ENCODE measurements at regions not wholly inside any gene's neighbourhood (a gene's known extent, or its start where the extent isn't known, plus 50 kb on each side); places are given as distances from the start of the nearest gene placed in this dataset.

DNA sequence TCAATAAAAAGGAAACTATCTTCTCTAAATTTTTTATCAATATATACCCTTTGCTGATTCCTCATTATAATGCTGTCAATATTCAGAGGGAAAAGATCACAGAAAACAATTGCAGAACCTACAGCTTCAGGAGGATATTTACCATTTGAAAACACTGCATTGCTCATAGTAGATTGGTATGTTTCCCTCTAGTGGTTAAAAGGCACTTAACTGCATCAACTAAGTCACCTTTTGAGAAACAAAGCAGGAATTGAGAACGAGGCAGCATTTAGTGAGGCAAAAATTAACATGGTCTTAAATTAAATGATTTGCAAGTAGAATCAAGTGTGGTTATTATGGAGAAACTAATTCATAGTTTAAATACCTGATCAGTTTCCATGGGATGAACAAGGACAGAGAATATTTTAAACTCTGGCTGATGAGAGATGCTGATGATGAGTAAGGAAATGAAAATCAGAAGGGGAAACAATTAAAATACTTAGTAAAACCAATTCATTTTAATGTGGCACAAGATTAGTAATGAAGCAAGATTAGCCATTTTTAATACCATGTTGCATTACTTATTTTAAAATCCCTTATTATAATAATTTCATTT lies 642.1 kb downstream of the EPHA7 start:
- Histone ChIP-seq H3K9ac (ENCODE audit: control insufficient read depth, insufficient read depth, low read length) (no peak overlapping the region), H3K27me3 (replicated peaks in 1 of 2; ENCODE audit: control insufficient read depth in 2 of 2, insufficient read depth in 2 of 2, low read length in 1 of 2) (no peaks in the 10 kb centered on the region), H4K20me1 (ENCODE audit: control insufficient read depth, insufficient read depth) (no peaks in the 10 kb centered on the region), H3K9me3 (replicated peaks; ENCODE audit: control insufficient read depth, insufficient read depth, low read length) (no peaks in the 10 kb centered on the region), H2AFZ (ENCODE audit: control insufficient read depth, low read depth, low read length) (no peak overlapping the region), H3K79me2 (ENCODE audit: control insufficient read depth, insufficient read depth, low read length) (no peaks in the 10 kb centered on the region), H3K27ac (ENCODE audit: control insufficient read depth, insufficient read depth) (no peak overlapping the region), H3K4me2 (ENCODE audit: control insufficient read depth, insufficient read depth) (no peak overlapping the region), H3K4me1 (ENCODE audit: control insufficient read depth, insufficient read depth, low read length) (no peaks in the 10 kb centered on the region), H3K36me3 (ENCODE audit: control insufficient read depth in 2 of 2, insufficient read depth in 2 of 2, low read length in 1 of 2) (no peaks in the 10 kb centered on the region), H3K4me3 (no peak overlapping the region)
- BruUV-seq (replicated peaks) = no TSS peak
- SMC1A ChIA-PET (ENCODE audit: uncharacterized antibody, unreplicated experiment) = interaction anchor here (1.4 kb wide), 1 partner anchor 652 kb away, joined by 4 read pairs; no protein-coding TSS in a partner anchor
- intact Hi-C loops (cut with micrococcal nuclease; ENCODE audit: unreplicated experiment) = loop anchor here (2.0 to 5.0 kb wide), 2 partner anchors 1696 to 1835 kb away; no protein-coding TSS in a partner anchor
- in situ Hi-C loops (cut with MboI) = no loop called here
- TF ChIP-seq ZBED1 (IDR thresholded peaks at IDR 0.05; ENCODE audit: borderline replicate concordance) (no peak), RAD21 (IDR thresholded peaks at IDR 0.05; ENCODE audit: insufficient read depth, low read depth, low read length) (peak; percentile 63), SMC3 (IDR thresholded peaks at IDR 0.05; ENCODE audit: borderline replicate concordance, low read length) (peak; percentile 32; the same call in 1 of the 2 replicates), YY1 (IDR thresholded peaks at IDR 0.05; ENCODE audit: low read depth, low read length) (no peak), NKRF (conservative IDR thresholded peaks at IDR 0.05) (no peak), CTCF (IDR thresholded peaks at IDR 0.05 in 2 of 3, conservative IDR thresholded peaks at IDR 0.05 in 1 of 3; ENCODE audit: control insufficient read depth in 2 of 3, extremely low read depth in 1 of 3, insufficient read depth in 1 of 3, low read depth in 3 of 3, low read length in 3 of 3) (peak; percentile 47), RBBP5 (conservative IDR thresholded peaks at IDR 0.05) (no peak), KDM1A (IDR thresholded peaks at IDR 0.05; ENCODE audit: borderline replicate concordance) (no peak), STAT1 (conservative IDR thresholded peaks at IDR 0.05) (no peak)
- 0% methylated on average over 1 of the region's 1 CpG for WGBS (ENCODE audit: insufficient coverage, insufficient replicate concordance, low lambda C conversion rate, missing lambda C conversion rate)
- FAIRE-seq (no peak), DNase-seq (ENCODE audit: low read depth, low spot score) (no peak), ATAC-seq (peak; percentile 87)
- POLR2A ChIA-PET = no interaction called here
- RAD21 ChIA-PET (ENCODE audit: unreplicated experiment) = interaction anchor here (1.2 to 1.8 kb wide), 2 partner anchors 1696 to 1837 kb away, joined by 3 to 7 read pairs; no protein-coding TSS in a partner anchor
- CTCF ChIA-PET = interaction anchor here (0.7 to 2.7 kb wide), 5 partner anchors 12 to 1837 kb away, joined by 3 to 6 read pairs (median 4); no protein-coding TSS in a partner anchor

Data from GM12878 (cell line).